Keratinocyte (primary cell): ENCODE measurements at regions not wholly inside any gene's neighbourhood (a gene's known extent, or its start where the extent isn't known, plus 50 kb on each side); places are given as distances from the start of the nearest gene placed in this dataset.

Experiments
- DNase-seq: peaks from one replicate; pipeline ENCODE4 v3.0.0-alpha.2; 2011; ENCODE audit warnings: low read depth, missing footprints, low spot score
- FAIRE-seq: peaks from 2 replicates; lab custom pipeline; 2011; peaks lifted over from hg19 to GRCh38; lab: Jason Lieb, UNC
- H2AFZ ChIP-seq: 2 replicates; pipeline ENCODE4 v1.6.0; 2012; ENCODE audit warnings: low read length, control low read depth, inconsistent platforms; ENCODE audit not compliant: control insufficient read depth
- H3K27ac ChIP-seq: 2 replicates; pipeline ENCODE4 v1.5.1; 2011; ENCODE audit warnings: low read length; ENCODE audit not compliant: control insufficient read depth, insufficient read depth
- H3K27me3 ChIP-seq: 3 replicates; pipeline ENCODE4 v1.6.0; 2011; ENCODE audit warnings: low read length; ENCODE audit not compliant: control insufficient read depth, insufficient read depth; ENCODE audit errors: extremely low read depth
- H3K36me3 ChIP-seq, 2 experiments: 2 replicates in 1 of 2; 3 replicates in 1 of 2; pipeline ENCODE4 v1.5.1; 2011; ENCODE audit warnings: low read length in 2 of 2, mild to moderate bottlenecking in 1 of 2; ENCODE audit not compliant: control insufficient read depth in 2 of 2, insufficient read depth in 2 of 2; ENCODE audit errors: extremely low read depth in 1 of 2
- H3K4me1 ChIP-seq: 3 replicates; pipeline ENCODE4 v1.5.1; 2011; ENCODE audit warnings: low read length; ENCODE audit not compliant: control insufficient read depth, insufficient read depth; ENCODE audit errors: extremely low read depth
- H3K4me2 ChIP-seq: 3 replicates; pipeline ENCODE4 v1.6.0; 2011; ENCODE audit warnings: low read depth, low read length; ENCODE audit not compliant: control insufficient read depth, insufficient read depth; ENCODE audit errors: extremely low read depth
- H3K4me3 ChIP-seq, 3 experiments: fragments of 200-600 bp in 1 of 3; sonication (generic) in 1 of 3; 2 replicates in 2 of 3; 3 replicates in 1 of 3; pipeline ENCODE4 v1.5.1; 2011 to 2016; ENCODE audit warnings: low read length in 3 of 3, mild to moderate bottlenecking in 3 of 3, control low read depth in 2 of 3, inconsistent platforms in 1 of 3, low read depth in 1 of 3, mixed read lengths in 1 of 3, mixed run types in 1 of 3, moderate library complexity in 1 of 3; ENCODE audit not compliant: control insufficient read depth in 2 of 3, insufficient read depth in 2 of 3; ENCODE audit errors: extremely low read depth in 1 of 3
- H3K79me2 ChIP-seq: 2 replicates; pipeline ENCODE4 v1.6.0; 2012; ENCODE audit warnings: low read length; ENCODE audit not compliant: control insufficient read depth, insufficient read depth
- H3K9ac ChIP-seq: 3 replicates; pipeline ENCODE4 v1.6.0; 2011; ENCODE audit warnings: low read length; ENCODE audit not compliant: control insufficient read depth, insufficient read depth; ENCODE audit errors: extremely low read depth
- H3K9me1 ChIP-seq: 3 replicates; pipeline ENCODE4 v1.6.0; 2011; ENCODE audit warnings: low read length; ENCODE audit not compliant: control insufficient read depth, insufficient read depth; ENCODE audit errors: extremely low read depth
- H3K9me3 ChIP-seq: 2 replicates; pipeline ENCODE4 v1.5.1; 2012; ENCODE audit warnings: low read depth, low read length; ENCODE audit not compliant: control insufficient read depth
- H4K20me1 ChIP-seq: 3 replicates; pipeline ENCODE4 v1.6.0; 2011; ENCODE audit warnings: low read length; ENCODE audit not compliant: control insufficient read depth, insufficient read depth; ENCODE audit errors: extremely low read depth
- CTCF ChIP-seq, 3 experiments: IDR thresholded peaks in 1 of 3; conservative IDR thresholded peaks in 1 of 3; optimal IDR thresholded peaks in 1 of 3; 2 replicates in 2 of 3; 3 replicates in 1 of 3; pipeline versions ENCODE3 to v1.5.1; 2011; ENCODE audit warnings: low read length in 3 of 3, mild to moderate bottlenecking in 3 of 3, moderate library complexity in 2 of 3, control low read depth in 1 of 3, inconsistent platforms in 1 of 3; ENCODE audit not compliant: insufficient read depth in 2 of 3; ENCODE audit errors: extremely low read depth in 1 of 3
- EZH2 ChIP-seq: IDR thresholded peaks from one replicate; pipeline ENCODE4 v1.6.1; 2012; ENCODE audit warnings: inconsistent platforms, mild to moderate bottlenecking, low read length, moderate library complexity
- dilution Hi-C: fragments of 300-500 bp; cut with MboI; formaldehyde crosslinking; loops from one replicate; pipeline ENCODE4 v1.7.0; 2020; ENCODE audit warnings: low sequenced_read_pairs; ENCODE audit not compliant: extremely low pct_ligation_motif_present

DNA sequence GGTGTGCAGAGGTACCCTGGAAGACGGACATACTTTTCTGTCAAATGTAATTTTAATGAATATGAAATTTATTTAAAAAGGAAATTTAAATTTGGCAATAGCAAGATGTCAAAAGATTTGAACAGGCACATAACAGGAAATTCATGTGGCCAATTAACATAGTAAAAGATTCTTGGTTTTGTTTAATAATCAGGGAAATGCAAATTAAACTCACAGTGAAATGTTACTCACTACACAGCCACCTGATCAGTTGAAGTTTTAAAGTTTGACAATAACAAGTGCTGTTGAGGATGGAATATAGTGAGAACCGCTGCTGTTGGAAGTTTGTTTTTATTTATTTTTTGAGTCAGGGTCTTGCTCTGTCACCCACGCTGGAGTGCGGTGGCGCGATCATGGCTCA is 63.9 kb downstream of the TEX35 start:
- Histone ChIP-seq H4K20me1 (no peaks in the 10 kb centered on the region), H2AFZ (no peak overlapping the region), H3K36me3 (no peaks in the 10 kb centered on the region), H3K27me3 (no peaks in the 10 kb centered on the region), H3K4me3 (no peak overlapping the region), H3K4me2 (no peak overlapping the region), H3K79me2 (no peaks in the 10 kb centered on the region), H3K9me3 (no peaks in the 10 kb centered on the region), H3K9ac (no peak overlapping the region), H3K27ac (no peak overlapping the region), H3K4me1 (no peaks in the 10 kb centered on the region), H3K9me1 (no peaks in the 10 kb centered on the region)
- TF ChIP-seq CTCF (optimal IDR thresholded peaks at IDR 0.05 in 1 of 3, IDR thresholded peaks at IDR 0.05 in 1 of 3, conservative IDR thresholded peaks at IDR 0.05 in 1 of 3; ENCODE audit: extremely low read depth in 1 of 3, insufficient read depth in 2 of 3, low read length in 3 of 3) (no peak), EZH2 (no peak)
- no peak for FAIRE-seq
- dilution Hi-C loops: no loop called here
- DNase-seq: no peak

- H3K27ac ChIP-seq: no peak overlapping the region
- no peaks in the 10 kb centered on the region for H3K79me2 ChIP-seq
- TF ChIP-seq EZH2: no peak
- no peak for TF ChIP-seq CTCF (optimal IDR thresholded peaks at IDR 0.05 in 1 of 3, IDR thresholded peaks at IDR 0.05 in 1 of 3, conservative IDR thresholded peaks at IDR 0.05 in 1 of 3; ENCODE audit: extremely low read depth in 1 of 3, insufficient read depth in 2 of 3, low read length in 3 of 3)
- H4K20me1 ChIP-seq: no peaks in the 10 kb centered on the region
- H3K4me1 ChIP-seq: no peaks in the 10 kb centered on the region
- H2AFZ ChIP-seq: no peak overlapping the region
- H3K9ac ChIP-seq: no peak overlapping the region
- no peaks in the 10 kb centered on the region for H3K9me1 ChIP-seq
- dilution Hi-C loops: no loop called here
- H3K27me3 ChIP-seq: no peaks in the 10 kb centered on the region
- no peaks in the 10 kb centered on the region for H3K9me3 ChIP-seq
- H3K4me2 ChIP-seq: no peak overlapping the region
- no peak for FAIRE-seq
- H3K36me3 ChIP-seq: no peaks in the 10 kb centered on the region
- H3K4me3 ChIP-seq: no peak overlapping the region
- DNase-seq: no peak
These were observed 65.0 kb downstream of the TEX35 start for GRCh38 chr1:178577882-178578281.
